HUDEP-2 (cell line): ENCODE measurements at regions not wholly inside any gene's neighbourhood (a gene's known extent, or its start where the extent isn't known, plus 50 kb on each side); places are given as distances from the start of the nearest gene placed in this dataset.

Experiments used
- DNase-seq, 76 experiments: peaks; one replicate each; lab custom pipeline; 2025; ENCODE audit not compliant: unreplicated experiment in 76 of 76; lab: John Stamatoyannopoulos, UW

GRCh38 chr1:56418151-56418631, 161.2 kb downstream of the PLPP3 start:
- DNase-seq = no peak

- DNase-seq = no peak
Measured at GRCh38 chr1:56417646-56418045, 161.7 kb downstream of the PLPP3 start.

- no peak for DNase-seq
Measured at GRCh38 chr1:56416495-56416894, 162.9 kb downstream of the PLPP3 start.

- DNase-seq = no peak
Measured at GRCh38 chr1:56415720-56416119, 163.6 kb downstream of the PLPP3 start.

GRCh38 chr1:56415258-56415657, 164.1 kb downstream of the PLPP3 start:
- DNase-seq = no peak

GRCh38 chr1:56414728-56415224, 164.6 kb downstream of the PLPP3 start:
- no peak for DNase-seq

- no peak for DNase-seq
Measured at GRCh38 chr1:56413671-56414199, 165.6 kb downstream of the PLPP3 start.

- no peak for DNase-seq
Measured at GRCh38 chr1:56411484-56412180, 167.7 kb downstream of the PLPP3 start.

GRCh38 chr1:56411021-56411420, 168.3 kb downstream of the PLPP3 start:
- DNase-seq = no peak

GRCh38 chr1:56410405-56410804, 169.0 kb downstream of the PLPP3 start:
- no peak for DNase-seq

- no peak for DNase-seq
Measured at GRCh38 chr1:56409112-56409691, 170.2 kb downstream of the PLPP3 start.

GRCh38 chr1:56406821-56407220, 172.5 kb downstream of the PLPP3 start:
- no peak for DNase-seq

- no peak for DNase-seq
Measured at GRCh38 chr1:56404561-56405030, 174.8 kb downstream of the PLPP3 start.

GRCh38 chr1:56404066-56404465, 175.3 kb downstream of the PLPP3 start:
- DNase-seq = no peak

- DNase-seq = no peak
Measured at GRCh38 chr1:56403321-56403720, 176.0 kb downstream of the PLPP3 start.

GRCh38 chr1:56401191-56401590, 178.2 kb downstream of the PLPP3 start:
- DNase-seq = no peak

- no peak for DNase-seq
Measured at GRCh38 chr1:56400526-56400925, 178.8 kb downstream of the PLPP3 start.

- DNase-seq = no peak
Measured at GRCh38 chr1:56399795-56400194, 179.6 kb downstream of the PLPP3 start.

- DNase-seq = no peak
Measured at GRCh38 chr1:56399326-56399725, 180.0 kb downstream of the PLPP3 start.

GRCh38 chr1:56397811-56398231, 181.5 kb downstream of the PLPP3 start:
- no peak for DNase-seq

GRCh38 chr1:56397409-56397808, 182.0 kb downstream of the PLPP3 start:
- no peak for DNase-seq

GRCh38 chr1:56396581-56396980, 182.8 kb downstream of the PLPP3 start:
- no peak for DNase-seq
